NCI-H748 treated with DMSO at 0.1 percent for 48 hours (cell line): ENCODE measurements at regions not wholly inside any gene's neighbourhood (a gene's known extent, or its start where the extent isn't known, plus 50 kb on each side); places are given as distances from the start of the nearest gene placed in this dataset.

ENCODE experiments used
- DNase-seq: peaks from one replicate; lab custom pipeline; 2025; lab: John Stamatoyannopoulos, UW

GRCh38 chr7:155994279-155994811, 182.1 kb upstream of the SHH start:
- no peak for DNase-seq

- no peak for DNase-seq
Measured at GRCh38 chr7:155993420-155994278, 181.4 kb upstream of the SHH start.

- DNase-seq, result no peak
Measured at GRCh38 chr7:155992974-155993373, 180.7 kb upstream of the SHH start.

GRCh38 chr7:155992538-155992937, 180.3 kb upstream of the SHH start:
- no peak for DNase-seq

- DNase-seq, result no peak
Measured at GRCh38 chr7:155992107-155992506, 179.8 kb upstream of the SHH start.

- DNase-seq, result no peak
Measured at GRCh38 chr7:155991470-155991869, 179.2 kb upstream of the SHH start.

GRCh38 chr7:155988416-155988815, 176.2 kb upstream of the SHH start:
- no peak for DNase-seq

- no peak for DNase-seq
Measured at GRCh38 chr7:155987681-155988235, 175.5 kb upstream of the SHH start.

- no peak for DNase-seq
Measured at GRCh38 chr7:155986497-155987160, 174.4 kb upstream of the SHH start.

- no peak for DNase-seq
Measured at GRCh38 chr7:155985518-155986250, 173.4 kb upstream of the SHH start.

GRCh38 chr7:155984609-155985405, 172.5 kb upstream of the SHH start:
- no peak for DNase-seq

GRCh38 chr7:155984028-155984580, 171.8 kb upstream of the SHH start:
- DNase-seq, result no peak

- DNase-seq, result no peak
Measured at GRCh38 chr7:155983176-155983815, 171.0 kb upstream of the SHH start.

GRCh38 chr7:155981703-155982102, 169.4 kb upstream of the SHH start:
- no peak for DNase-seq

- DNase-seq, result no peak
Measured at GRCh38 chr7:155980841-155981240, 168.6 kb upstream of the SHH start.

GRCh38 chr7:155979994-155980393, 167.7 kb upstream of the SHH start:
- no peak for DNase-seq

GRCh38 chr7:155979566-155979965, 167.3 kb upstream of the SHH start:
- DNase-seq, result no peak

GRCh38 chr7:155975490-155975889, 163.2 kb upstream of the SHH start:
- no peak for DNase-seq

GRCh38 chr7:155974186-155974897, 162.1 kb upstream of the SHH start:
- DNase-seq, result no peak

GRCh38 chr7:155973451-155973997, 161.3 kb upstream of the SHH start:
- DNase-seq, result no peak
